Ishikawa (cell line): ENCODE measurements at regions not wholly inside any gene's neighbourhood (a gene's known extent, or its start where the extent isn't known, plus 50 kb on each side); places are given as distances from the start of the nearest gene placed in this dataset.

Source experiments
- CEBPB ChIP-seq: IDR thresholded peaks from 2 replicates; pipeline ENCODE4 v1.6.1; 2012
- CREB1 ChIP-seq: IDR thresholded peaks from 2 replicates; pipeline ENCODE4 v1.6.1; 2012; ENCODE audit warnings: low read depth
- EGR1 ChIP-seq: IDR thresholded peaks from 2 replicates; pipeline ENCODE4 v1.6.1; 2012
- EP300 ChIP-seq: IDR thresholded peaks from 2 replicates; pipeline ENCODE4 v1.6.1; 2012; ENCODE audit warnings: borderline replicate concordance
- FOXM1 ChIP-seq: IDR thresholded peaks from 2 replicates; pipeline ENCODE4 v1.6.1; 2012; ENCODE audit warnings: low read depth, borderline replicate concordance
- MAX ChIP-seq: IDR thresholded peaks from 2 replicates; pipeline ENCODE4 v1.6.1; 2012
- NFIC ChIP-seq: IDR thresholded peaks from 2 replicates; pipeline ENCODE4 v1.6.1; 2012
- RAD21 ChIP-seq: IDR thresholded peaks from 2 replicates; pipeline ENCODE4 v1.6.1; 2012; ENCODE audit warnings: low read depth
- REST ChIP-seq: IDR thresholded peaks from 2 replicates; pipeline ENCODE4 v1.6.1; 2012; ENCODE audit warnings: low read depth, mild to moderate bottlenecking
- TAF1 ChIP-seq: IDR thresholded peaks from 2 replicates; pipeline ENCODE4 v1.6.1; 2012; ENCODE audit warnings: low read depth, mild to moderate bottlenecking
- TCF12 ChIP-seq: IDR thresholded peaks from 2 replicates; pipeline ENCODE4 v1.6.1; 2012; ENCODE audit warnings: low read depth
- TEAD4 ChIP-seq: IDR thresholded peaks from 2 replicates; pipeline ENCODE4 v1.6.1; 2012
- USF1 ChIP-seq: IDR thresholded peaks from 2 replicates; pipeline ENCODE4 v1.6.1; 2012
- YY1 ChIP-seq: IDR thresholded peaks from 2 replicates; pipeline ENCODE4 v1.6.1; 2012; ENCODE audit warnings: low read depth
- ZBTB7A ChIP-seq: IDR thresholded peaks from 2 replicates; pipeline ENCODE4 v1.6.1; 2012; ENCODE audit warnings: low read depth

- TF ChIP-seq YY1 (no peak), EP300 (no peak), TEAD4 (no peak), MAX (no peak), ZBTB7A (no peak), NFIC (no peak)
These were observed 97.0 kb upstream of the CDC42BPA start for GRCh38 chr1:227415115-227415790.

GRCh38 chr1:227411066-227411465, 92.8 kb upstream of the CDC42BPA start:
- TF ChIP-seq CEBPB (no peak), NFIC (no peak), EP300 (no peak), ZBTB7A (no peak), USF1 (no peak), REST (no peak)

- TF ChIP-seq FOXM1 (no peak), USF1 (no peak), EGR1 (no peak), RAD21 (no peak), MAX (no peak), ZBTB7A (no peak), TCF12 (no peak), EP300 (no peak), CREB1 (no peak), TEAD4 (no peak), REST (no peak), TAF1 (no peak), CEBPB (no peak), YY1 (no peak)
These were observed 85.2 kb upstream of the CDC42BPA start for GRCh38 chr1:227403535-227403934.

- no peak for TF ChIP-seq FOXM1
These were observed 83.5 kb upstream of the CDC42BPA start for GRCh38 chr1:227401562-227402342.

- no peak for TF ChIP-seq TCF12
- no peak for TF ChIP-seq RAD21
- TF ChIP-seq NFIC, result no peak
- no peak for TF ChIP-seq ZBTB7A
- TF ChIP-seq CREB1, result no peak
- TF ChIP-seq YY1, result no peak
- no peak for TF ChIP-seq FOXM1
- TF ChIP-seq CEBPB, result no peak
- no peak for TF ChIP-seq TEAD4
- TF ChIP-seq EGR1, result no peak
- no peak for TF ChIP-seq EP300
These were observed 80.9 kb upstream of the CDC42BPA start for GRCh38 chr1:227399152-227399730.

GRCh38 chr1:227397354-227397978, 79.2 kb upstream of the CDC42BPA start:
- no peak for TF ChIP-seq FOXM1
- no peak for TF ChIP-seq TCF12
- TF ChIP-seq NFIC, result no peak
- TF ChIP-seq TAF1, result no peak
- no peak for TF ChIP-seq RAD21
- no peak for TF ChIP-seq USF1
- TF ChIP-seq EGR1, result no peak
- no peak for TF ChIP-seq TEAD4
- TF ChIP-seq ZBTB7A, result no peak
- TF ChIP-seq CEBPB, result no peak
- TF ChIP-seq EP300, result no peak
- no peak for TF ChIP-seq CREB1
- no peak for TF ChIP-seq MAX
- TF ChIP-seq REST, result no peak
- TF ChIP-seq YY1, result no peak
